Esophagus muscularis mucosa (tissue), 4 donors: ENCODE measurements at regions not wholly inside any gene's neighbourhood (a gene's known extent, or its start where the extent isn't known, plus 50 kb on each side); places are given as distances from the start of the nearest gene placed in this dataset.

Source experiments
- DNase-seq: peaks from one replicate; pipeline ENCODE4 v3.0.0-alpha.2; 2017; ENCODE audit errors: extremely low spot score
- H3K27ac ChIP-seq, 4 donors: fragments of 200-600 bp; sonication (generic); replicated peaks in 1 of 4; 1 replicate in 3 of 4; 2 replicates in 1 of 4; pipeline ENCODE4 v1.5.1; 2016 to 2019; ENCODE audit warnings: mild to moderate bottlenecking in 1 of 4
- H3K27me3 ChIP-seq, 4 donors: fragments of 200-600 bp; sonication (generic); one replicate each; pipeline versions ENCODE4 v1.5.1 to v1.6.0; 2016 to 2019
- H3K36me3 ChIP-seq, 4 donors: fragments of 200-600 bp; sonication (generic); one replicate each; pipeline ENCODE4 v1.5.1; 2016 to 2019
- H3K4me1 ChIP-seq, 4 donors: fragments of 200-600 bp; sonication (generic); one replicate each; pipeline ENCODE4 v1.5.1; 2016 to 2019
- H3K4me3 ChIP-seq, 4 donors: fragments of 200-600 bp; sonication (generic); 1 replicate in 2 of 4; 2 replicates in 2 of 4; pipeline ENCODE4 v1.5.1; 2016 to 2019; ENCODE audit warnings: mild to moderate bottlenecking in 4 of 4, moderate library complexity in 1 of 4
- H3K9me3 ChIP-seq, 4 donors: fragments of 200-600 bp; sonication (generic); 1 replicate in 3 of 4; 2 replicates in 1 of 4; pipeline ENCODE4 v1.5.1; 2016 to 2019
- EP300 ChIP-seq: sonication (generic); formaldehyde crosslinking; IDR thresholded peaks from one replicate; pipeline ENCODE4 v1.6.1; 2017; ENCODE audit warnings: antibody characterized with exemption
- POLR2A ChIP-seq: fragments of 450-650 bp; IDR thresholded peaks from one replicate; pipeline ENCODE4 v1.6.1; 2017; ENCODE audit warnings: antibody characterized with exemption, moderate library complexity, mild to moderate bottlenecking, low read depth
- POLR2AphosphoS5 ChIP-seq, 2 donors: sonication (generic); formaldehyde crosslinking; IDR thresholded peaks; one replicate each; pipeline ENCODE4 v1.6.1; 2017; ENCODE audit warnings: antibody characterized with exemption in 2 of 2
- WGBS: methylation state at CpG from one replicate; pipeline ENCODE4 v1.1.5; 2018; 5-methylcytosine and 5-hydroxymethylcytosine counted together
- intact Hi-C: fragments of 100-400 bp; cut with DNase I; formaldehyde crosslinking; loops from one replicate; pipeline ENCODE4 v1.15.1; 2023
- TF ChIP-seq, protein P1 (sequence below), 3 experiments: fragments of 200-600 bp in 2 of 3; fragments of 450-650 bp in 1 of 3; sonication (generic) in 2 of 3; IDR thresholded peaks; one replicate each; pipeline ENCODE4 v1.5.1; 2017 to 2019; ENCODE audit warnings: antibody characterized with exemption in 3 of 3, mild to moderate bottlenecking in 2 of 3, moderate library complexity in 1 of 3

DNA sequence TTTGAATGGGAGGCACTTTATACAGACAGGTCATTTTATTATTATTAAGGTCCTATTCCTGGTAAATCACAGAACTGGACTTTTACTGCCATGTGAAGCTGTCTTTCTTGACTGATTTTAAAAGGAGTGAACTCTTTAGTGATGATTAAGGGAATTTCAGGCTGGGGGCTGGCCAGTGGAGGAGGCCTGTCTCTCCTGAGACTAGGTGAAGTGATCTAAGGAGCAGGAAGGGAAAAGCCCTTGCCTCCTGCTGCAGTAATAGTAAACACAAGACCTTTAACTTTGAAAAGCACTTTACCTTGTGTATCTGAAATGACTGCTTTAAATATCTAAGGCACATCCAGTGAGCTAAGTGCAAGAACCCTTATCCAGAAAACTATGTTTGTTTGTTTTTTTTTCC, 118.0 kb upstream of the SPAG17 start:
- H3K4me1 ChIP-seq, result peaks cover 15 to 32% (median 22%) of the 10 kb centered on the region in 4 donors
- no peaks in the 10 kb centered on the region for H3K27me3 ChIP-seq
- DNase-seq, result no peak
- no peak overlapping the region for H3K4me3 ChIP-seq
- no peaks in the 10 kb centered on the region for H3K9me3 ChIP-seq
- intact Hi-C loops, result no loop called here
- no peak overlapping the region for H3K27ac ChIP-seq
- H3K36me3 ChIP-seq, result no peaks in the 10 kb centered on the region
- no peak for TF ChIP-seq POLR2AphosphoS5 (IDR thresholded peaks at IDR 0.05)
- TF ChIP-seq, protein P1, sequence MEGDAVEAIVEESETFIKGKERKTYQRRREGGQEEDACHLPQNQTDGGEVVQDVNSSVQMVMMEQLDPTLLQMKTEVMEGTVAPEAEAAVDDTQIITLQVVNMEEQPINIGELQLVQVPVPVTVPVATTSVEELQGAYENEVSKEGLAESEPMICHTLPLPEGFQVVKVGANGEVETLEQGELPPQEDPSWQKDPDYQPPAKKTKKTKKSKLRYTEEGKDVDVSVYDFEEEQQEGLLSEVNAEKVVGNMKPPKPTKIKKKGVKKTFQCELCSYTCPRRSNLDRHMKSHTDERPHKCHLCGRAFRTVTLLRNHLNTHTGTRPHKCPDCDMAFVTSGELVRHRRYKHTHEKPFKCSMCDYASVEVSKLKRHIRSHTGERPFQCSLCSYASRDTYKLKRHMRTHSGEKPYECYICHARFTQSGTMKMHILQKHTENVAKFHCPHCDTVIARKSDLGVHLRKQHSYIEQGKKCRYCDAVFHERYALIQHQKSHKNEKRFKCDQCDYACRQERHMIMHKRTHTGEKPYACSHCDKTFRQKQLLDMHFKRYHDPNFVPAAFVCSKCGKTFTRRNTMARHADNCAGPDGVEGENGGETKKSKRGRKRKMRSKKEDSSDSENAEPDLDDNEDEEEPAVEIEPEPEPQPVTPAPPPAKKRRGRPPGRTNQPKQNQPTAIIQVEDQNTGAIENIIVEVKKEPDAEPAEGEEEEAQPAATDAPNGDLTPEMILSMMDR (IDR thresholded peaks at IDR 0.05), result no peak
- no peak for TF ChIP-seq POLR2A
- no peak for TF ChIP-seq EP300

DNA sequence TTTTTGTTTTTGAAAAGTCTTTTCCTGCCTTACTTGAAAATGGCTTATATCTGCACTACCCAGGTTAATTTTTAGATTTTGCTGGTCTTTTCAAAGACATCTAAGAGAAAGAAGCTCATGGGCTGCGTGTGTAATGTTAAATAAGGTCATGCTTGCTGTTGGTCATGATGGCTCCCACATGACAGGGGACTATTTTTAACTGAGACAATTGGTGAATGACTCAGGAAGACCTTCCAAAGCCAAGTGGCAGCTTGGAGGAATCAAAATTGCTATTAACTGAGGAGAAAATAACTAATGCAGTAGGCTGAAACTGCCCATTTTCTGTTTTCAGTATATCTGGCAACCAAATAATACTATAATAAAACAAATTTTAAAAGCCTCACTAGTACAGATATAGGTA, 117.1 kb upstream of the SPAG17 start:
- Histone ChIP-seq H3K36me3 (no peaks in the 10 kb centered on the region), H3K4me3 (no peak overlapping the region), H3K4me1 (peaks cover 15 to 33% (median 22%) of the 10 kb centered on the region in 4 donors), H3K9me3 (no peaks in the 10 kb centered on the region), H3K27me3 (no peaks in the 10 kb centered on the region), H3K27ac (no peak overlapping the region)
- DNase-seq, result no peak
- WGBS, result 27% methylated on average over 1 of the region's 1 CpG
- intact Hi-C loops, result no loop called here
- no peak for TF ChIP-seq POLR2A
- TF ChIP-seq EP300, result no peak
- TF ChIP-seq, protein P1 (IDR thresholded peaks at IDR 0.05), result no peak
- TF ChIP-seq POLR2AphosphoS5 (IDR thresholded peaks at IDR 0.05), result no peak

DNA sequence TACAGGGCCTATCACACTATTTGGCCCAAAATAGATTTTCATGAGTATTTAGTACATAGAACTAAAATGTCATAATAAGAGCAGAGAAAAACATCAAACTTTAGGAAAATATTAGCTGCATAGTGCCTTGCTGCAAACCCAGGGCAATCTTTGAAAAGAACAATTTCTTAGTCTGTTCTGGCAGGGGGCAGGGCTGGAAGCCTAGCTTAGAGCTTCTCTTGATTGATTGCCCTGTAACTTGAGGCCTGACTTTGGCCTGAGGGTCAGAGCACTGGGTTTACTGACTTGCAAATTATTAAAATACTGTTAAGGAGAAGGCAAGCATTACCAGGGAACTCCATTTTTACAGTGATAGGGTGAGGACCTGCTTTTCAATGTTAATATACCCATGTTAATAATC, 115.8 kb upstream of the SPAG17 start:
- H3K4me1 ChIP-seq, result peaks cover 24 to 43% (median 27%) of the 10 kb centered on the region in 4 donors
- intact Hi-C loops, result no loop called here
- H3K9me3 ChIP-seq, result no peaks in the 10 kb centered on the region
- H3K4me3 ChIP-seq, result no peak overlapping the region
- no peaks in the 10 kb centered on the region for H3K27me3 ChIP-seq
- no peak overlapping the region for H3K27ac ChIP-seq
- TF ChIP-seq POLR2A (no peak), EP300 (no peak), POLR2AphosphoS5 (IDR thresholded peaks at IDR 0.05) (no peak)
- TF ChIP-seq, protein P1 (IDR thresholded peaks at IDR 0.05), result no peak
- H3K36me3 ChIP-seq, result no peaks in the 10 kb centered on the region
- no peak for DNase-seq

DNA sequence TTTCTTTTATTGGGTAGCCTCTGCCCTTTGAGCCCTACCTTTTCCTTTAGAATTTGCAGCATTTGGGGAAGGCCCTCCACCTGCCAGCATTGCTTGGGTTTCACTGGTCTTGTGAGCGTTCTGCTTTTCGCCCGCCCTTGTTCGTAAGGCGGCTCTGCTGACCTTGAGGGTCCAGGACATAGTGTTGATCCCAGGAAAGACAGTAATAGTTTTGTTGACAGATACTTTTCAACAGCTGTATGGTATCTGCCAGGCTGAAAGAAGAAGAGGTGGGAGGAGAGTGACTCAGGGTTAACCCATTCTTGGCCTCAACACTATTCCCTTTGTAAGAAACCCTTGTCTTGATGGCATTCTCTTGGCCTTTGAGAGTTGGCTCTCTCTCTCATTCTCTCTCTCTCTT, 113.4 kb upstream of the SPAG17 start:
- intact Hi-C loops, result no loop called here
- H3K4me1 ChIP-seq, result peaks cover 31 to 52% (median 40%) of the 10 kb centered on the region in 4 donors
- no peaks in the 10 kb centered on the region for H3K36me3 ChIP-seq
- no peak for DNase-seq
- TF ChIP-seq POLR2A (no peak), POLR2AphosphoS5 (IDR thresholded peaks at IDR 0.05) (no peak), EP300 (no peak)
- H3K27ac ChIP-seq, result no peak overlapping the region
- H3K27me3 ChIP-seq, result no peaks in the 10 kb centered on the region
- H3K9me3 ChIP-seq, result no peaks in the 10 kb centered on the region
- no peak overlapping the region for H3K4me3 ChIP-seq
- WGBS, result 84% methylated on average over 5 of the region's 5 CpGs

DNA sequence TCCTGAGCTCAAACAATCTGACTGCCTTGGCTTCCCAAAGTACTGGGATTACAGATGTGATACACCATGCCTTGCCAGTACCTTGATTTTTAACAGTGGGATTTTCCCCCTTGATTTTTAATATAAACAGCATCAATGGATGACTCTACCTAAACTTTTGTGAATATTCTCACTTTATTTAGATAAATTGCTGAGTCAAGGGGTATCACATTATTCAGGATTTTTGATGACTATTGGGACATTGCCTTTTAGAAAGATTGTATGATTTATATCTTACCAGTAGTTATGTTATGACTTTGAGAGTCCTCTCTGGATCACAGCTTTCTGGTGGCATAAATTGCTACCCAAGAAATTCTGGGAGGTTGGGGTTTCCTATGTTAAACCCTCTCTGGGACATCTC, 112.5 kb upstream of the SPAG17 start:
- no peak overlapping the region for H3K4me3 ChIP-seq
- DNase-seq, result no peak
- TF ChIP-seq, protein P1 (IDR thresholded peaks at IDR 0.05), result no peak
- TF ChIP-seq EP300, result no peak
- no peak for TF ChIP-seq POLR2AphosphoS5 (IDR thresholded peaks at IDR 0.05)
- no peak for TF ChIP-seq POLR2A
- H3K36me3 ChIP-seq, result no peaks in the 10 kb centered on the region
- H3K4me1 ChIP-seq, result peaks cover 22 to 45% (median 37%) of the 10 kb centered on the region in 4 donors
- intact Hi-C loops, result no loop called here
- H3K9me3 ChIP-seq, result no peaks in the 10 kb centered on the region
- H3K27ac ChIP-seq, result no peak overlapping the region
- H3K27me3 ChIP-seq, result no peaks in the 10 kb centered on the region
